SKM-1 treated with dmso at 0.1 percent for 144 hours (cell line): ENCODE measurements at regions not wholly inside any gene's neighbourhood (a gene's known extent, or its start where the extent isn't known, plus 50 kb on each side); places are given as distances from the start of the nearest gene placed in this dataset.

Experiments used
- DNase-seq: peaks from one replicate; lab custom pipeline; 2025; ENCODE audit not compliant: unreplicated experiment; lab: John Stamatoyannopoulos, UW

DNA sequence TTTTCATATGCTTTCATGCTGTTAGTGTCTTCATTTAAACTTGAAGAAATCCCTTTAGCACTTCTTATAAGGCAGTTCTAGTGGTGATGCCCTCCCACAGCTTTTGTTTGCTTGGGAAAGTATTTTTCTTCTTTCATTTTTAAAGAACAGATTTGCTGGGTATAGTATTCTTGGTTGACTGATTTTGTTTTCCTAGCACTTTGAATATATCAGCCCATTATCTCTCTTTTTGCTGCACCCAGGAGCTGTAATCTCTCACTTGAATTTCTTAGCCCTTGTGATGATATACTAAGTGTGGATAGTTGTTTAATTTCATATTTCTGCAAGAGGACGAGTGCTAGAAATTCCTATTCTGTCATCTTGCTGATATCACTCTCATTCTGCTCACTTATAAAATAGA, 283.7 kb downstream of the GPAT3 start:
- no peak for DNase-seq

DNA sequence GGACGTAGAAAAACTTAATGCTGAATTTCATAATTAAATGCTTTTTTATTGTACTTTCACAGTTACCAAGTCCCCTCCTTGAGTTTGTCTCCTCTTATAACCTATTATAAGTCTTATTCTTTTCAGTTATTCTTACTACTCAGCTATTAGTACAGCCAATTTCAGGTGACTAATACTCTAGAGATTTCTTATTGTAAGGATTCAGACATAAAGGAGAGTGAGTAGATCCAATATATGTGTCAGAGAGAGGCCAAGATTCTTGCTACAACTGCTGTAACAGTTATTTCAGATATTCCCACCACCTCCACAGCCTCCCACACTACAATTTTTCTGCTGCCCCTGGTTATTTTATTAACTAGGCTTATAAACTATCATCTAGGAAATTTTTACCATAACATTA, 274.5 kb downstream of the GPAT3 start:
- DNase-seq = no peak

DNA sequence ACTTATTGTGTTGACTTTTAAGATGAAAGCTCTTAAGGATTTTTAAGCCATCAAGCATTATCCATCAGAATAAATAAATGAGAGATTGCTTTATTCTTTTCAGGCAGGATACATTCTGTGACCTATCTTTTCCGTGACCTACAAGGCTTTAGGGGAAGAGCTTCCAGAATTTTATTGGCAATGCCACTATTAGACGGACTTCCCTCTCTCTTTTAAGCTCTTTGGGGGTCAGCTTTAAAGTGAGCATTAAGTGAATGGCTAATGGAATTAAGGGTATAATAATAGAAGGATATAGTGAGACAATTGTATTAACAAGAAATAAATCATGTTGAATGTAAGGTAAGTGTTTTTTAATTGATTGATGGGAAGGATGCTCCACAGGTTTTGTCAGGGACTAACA, 273.7 kb downstream of the GPAT3 start:
- no peak for DNase-seq

DNA sequence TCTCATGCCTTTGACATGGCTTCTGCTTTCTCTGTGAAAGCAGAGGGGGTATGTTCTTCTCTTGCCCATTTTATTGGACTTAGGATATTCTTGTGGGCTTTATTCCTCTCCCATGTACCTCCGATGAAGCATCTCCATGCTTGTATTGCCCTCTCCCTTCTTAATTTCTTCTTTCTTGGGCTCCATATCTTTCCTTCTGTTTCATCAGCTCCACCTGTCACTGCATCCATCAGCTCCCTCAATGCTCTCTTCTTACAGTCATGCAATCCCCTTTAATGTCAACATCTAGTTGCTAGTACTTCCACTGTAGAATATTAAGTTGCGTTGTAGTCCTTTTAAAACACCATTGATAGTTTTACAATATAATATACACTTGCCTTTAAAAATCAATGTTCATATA, 257.6 kb downstream of the GPAT3 start:
- no peak for DNase-seq

DNA sequence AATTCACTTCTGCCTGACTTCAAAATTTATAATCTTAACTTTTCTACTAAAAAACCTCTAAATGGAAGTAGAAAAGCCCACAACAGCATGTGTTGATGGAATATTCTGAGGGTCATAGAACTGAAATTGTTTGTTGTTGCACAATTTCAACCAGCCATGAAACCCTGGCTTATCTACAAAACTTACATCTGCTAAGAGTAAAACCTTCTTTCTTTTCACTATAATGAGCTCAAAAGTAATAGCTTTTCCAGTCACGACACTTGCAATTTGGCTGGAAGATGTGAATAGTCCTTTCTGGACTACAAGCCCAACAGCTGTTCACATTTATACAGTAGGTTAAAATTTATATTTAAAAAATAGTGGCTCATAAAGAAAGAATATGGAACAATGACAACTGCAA, 250.0 kb downstream of the GPAT3 start:
- DNase-seq = no peak

DNA sequence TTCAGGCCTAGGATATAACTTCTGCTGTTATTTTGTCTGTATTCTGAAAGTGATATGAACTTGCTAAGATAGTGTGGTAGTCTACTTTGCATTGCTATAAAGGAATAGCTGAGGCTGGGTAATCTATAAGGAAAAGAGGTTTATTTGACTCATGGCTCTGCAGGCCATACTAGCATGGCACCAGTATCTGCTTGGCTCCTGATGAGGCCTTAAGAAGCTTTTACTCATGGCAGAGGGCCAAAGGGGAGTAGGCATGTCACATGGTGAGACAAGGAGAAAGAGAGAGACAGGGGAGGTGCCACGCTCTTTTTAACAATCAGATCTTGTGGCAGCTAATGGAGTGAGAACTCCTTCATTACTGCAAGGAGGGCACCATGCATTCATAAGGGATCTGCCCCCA, 247.3 kb downstream of the GPAT3 start:
- no peak for DNase-seq

DNA sequence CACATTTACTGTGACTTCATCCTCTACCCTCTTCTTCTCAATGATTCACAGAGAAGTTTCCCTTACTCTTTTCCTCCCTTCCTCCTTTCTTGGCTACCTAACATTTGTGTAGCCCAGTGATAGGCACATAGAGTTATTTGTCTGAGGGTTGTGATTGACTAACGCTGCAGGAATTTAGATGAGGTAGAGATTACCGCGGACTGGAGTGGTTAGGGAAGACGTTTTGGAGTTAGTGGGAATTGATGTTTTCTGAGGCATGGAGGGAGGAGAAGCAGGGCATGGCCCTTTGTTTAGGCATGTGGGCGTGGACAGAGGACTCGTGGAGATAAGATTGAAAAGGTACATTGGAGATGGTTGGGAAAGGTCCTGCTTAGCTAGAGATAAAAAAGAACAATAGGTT, 246.7 kb downstream of the GPAT3 start:
- DNase-seq = no peak

DNA sequence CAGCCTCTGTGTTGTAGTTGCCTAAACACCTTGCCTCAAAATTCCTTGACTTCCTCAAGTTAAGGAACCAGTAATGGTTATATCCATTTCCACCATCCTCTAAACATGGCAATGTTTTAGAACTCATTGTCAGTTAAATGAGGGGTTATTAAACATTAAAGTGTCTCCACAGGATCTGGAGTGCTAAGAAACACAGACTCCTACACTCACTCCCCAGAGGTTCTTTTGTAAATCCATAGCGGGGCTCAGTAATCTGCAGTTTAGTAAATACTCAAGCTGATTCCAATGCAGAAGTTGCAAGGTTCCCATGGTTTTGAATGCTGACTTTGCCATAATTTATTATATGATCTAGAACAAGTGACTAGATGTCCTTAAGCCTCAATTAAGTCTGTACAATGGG, 245.5 kb downstream of the GPAT3 start:
- DNase-seq = no peak

DNA sequence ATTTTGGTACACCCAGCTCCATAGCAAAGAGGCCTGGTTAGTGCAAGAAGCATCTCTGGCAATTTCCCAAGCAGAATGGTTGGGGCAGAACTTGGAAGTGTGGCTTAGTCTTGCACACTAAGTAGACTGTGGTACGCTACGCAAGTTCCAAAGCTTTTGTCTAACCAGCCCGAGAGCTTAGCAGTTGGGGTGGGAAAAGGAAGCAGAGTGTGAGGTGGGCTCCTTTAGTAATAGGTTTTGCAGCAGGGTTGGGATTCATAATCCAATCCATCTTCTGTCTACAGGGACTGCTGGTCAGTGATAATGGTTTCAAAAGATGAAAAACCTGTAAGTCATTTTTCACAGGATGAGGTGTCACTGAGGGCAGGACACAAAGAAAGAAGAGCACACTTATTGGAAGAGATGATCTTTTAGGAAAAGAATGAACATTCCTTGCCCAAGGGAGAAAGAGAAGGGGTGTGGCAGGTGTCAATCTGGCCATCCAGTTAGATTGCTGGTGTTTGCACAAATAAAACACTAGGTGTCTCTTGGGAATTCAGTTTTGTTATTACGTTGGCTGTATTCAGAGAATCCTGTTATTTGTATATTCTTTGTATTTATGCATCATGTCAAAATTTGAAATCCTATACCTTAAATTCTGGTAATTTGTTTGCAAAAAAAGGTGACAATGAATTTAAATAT, 244.3 kb downstream of the GPAT3 start:
- no peak for DNase-seq

DNA sequence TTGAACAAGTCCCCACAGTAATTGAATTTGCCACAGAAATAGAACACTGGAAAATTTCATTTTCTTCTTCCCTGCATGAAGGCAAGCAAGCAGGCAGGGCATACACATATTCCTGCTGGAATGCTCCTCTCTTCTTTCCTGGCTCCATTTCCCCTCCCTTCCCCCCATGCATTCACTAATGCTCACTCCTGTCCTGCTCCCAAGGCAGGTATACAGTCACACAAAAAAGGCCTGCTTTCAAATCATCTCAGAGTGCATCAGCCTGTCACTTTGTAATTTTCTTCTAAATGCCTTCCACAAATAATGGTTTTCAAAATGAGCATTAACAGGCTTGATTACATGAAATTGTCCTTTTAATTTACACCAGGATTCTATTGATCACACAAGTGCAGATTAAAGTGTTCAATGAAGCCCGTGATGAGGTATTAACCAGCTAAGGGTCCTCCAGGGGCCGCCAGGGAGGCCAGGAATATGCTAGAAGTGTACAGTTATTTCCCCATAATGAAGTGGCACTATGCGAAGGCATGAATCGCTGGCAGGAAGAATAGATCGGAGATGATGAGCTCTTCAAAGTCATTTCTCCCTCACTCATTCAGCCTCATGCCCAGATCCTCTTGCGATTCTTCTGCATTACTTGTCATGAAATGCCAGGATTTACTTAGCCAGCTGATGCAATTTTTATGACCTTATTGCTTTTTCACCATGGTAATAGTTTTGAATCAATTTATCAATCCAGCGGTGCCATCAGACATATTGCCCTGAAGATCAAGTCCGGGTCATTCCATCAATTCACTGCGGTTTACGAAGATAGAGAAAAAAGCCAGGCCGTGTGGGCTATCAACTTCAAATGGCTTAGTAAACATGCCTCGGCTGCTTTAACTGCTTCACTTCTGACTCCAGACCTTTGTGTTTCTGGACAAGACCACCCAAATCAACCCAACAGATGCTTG, 243.5 kb downstream of the GPAT3 start:
- DNase-seq = no peak

DNA sequence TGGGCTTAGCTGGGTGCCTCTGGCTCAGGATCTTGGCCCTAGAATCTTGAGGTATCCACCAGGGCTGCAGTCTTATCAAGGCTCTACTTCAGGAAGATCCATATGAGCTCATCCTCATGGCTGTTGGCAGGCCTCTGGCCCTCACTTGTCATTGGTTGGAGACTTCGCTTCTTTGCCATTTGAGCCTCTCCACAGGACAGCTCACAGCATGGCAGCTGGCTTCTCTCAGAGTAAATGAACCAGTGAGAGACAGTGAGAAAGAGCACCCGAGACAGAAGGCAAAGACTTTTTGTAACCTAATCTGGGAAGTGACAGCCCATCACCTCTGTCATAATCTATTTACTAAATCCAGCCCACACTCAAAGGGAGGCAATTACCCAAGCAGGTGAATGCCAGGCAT, 236.8 kb downstream of the GPAT3 start:
- DNase-seq = no peak

DNA sequence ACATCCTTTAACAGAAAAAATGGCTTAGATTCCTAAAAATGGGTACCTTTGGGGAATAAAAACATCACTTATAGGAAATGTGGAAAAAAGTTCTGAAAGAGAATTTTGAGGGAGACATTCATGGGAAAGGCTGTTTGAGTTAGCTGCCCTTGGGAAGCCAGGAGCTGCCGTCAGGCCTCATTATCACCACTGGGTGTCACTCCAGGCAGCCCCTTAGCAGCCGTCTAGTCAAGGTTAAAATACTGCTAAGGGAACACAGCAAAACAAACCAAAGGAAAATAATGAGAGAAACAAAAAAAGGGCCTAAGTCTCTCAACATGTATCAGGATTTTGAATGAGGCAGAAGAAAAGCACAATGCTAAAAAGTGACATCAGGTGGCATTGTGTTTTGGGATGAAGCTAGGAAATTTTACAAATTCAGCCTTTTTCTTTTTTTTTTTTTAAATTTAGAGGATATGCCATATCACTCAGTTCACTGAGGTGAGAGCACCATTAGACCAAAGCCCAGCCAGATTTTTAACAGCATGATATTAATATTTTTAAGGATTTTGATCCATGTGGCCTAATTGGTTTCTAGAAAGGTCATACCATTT, 235.3 kb downstream of the GPAT3 start:
- DNase-seq = peak; percentile 13

DNA sequence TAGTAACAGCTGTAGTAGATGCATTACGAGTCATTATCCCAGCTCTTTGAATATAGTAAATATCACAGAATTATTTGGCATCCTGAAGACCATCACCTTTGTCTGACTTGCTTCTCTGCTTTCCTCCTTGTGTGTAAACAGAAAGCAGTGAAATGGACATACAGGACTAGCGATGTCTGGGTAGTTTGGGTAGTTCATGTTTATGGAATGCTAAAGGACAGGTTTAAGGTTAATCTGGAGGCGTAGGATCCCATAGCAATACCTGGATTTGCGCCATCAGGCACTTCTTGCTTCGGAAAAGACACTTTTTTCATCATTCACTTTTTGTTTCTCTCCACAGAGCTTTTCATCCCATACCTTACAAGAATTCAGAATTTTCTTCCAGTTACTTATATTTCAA, 232.2 kb downstream of the GPAT3 start:
- DNase-seq = no peak

DNA sequence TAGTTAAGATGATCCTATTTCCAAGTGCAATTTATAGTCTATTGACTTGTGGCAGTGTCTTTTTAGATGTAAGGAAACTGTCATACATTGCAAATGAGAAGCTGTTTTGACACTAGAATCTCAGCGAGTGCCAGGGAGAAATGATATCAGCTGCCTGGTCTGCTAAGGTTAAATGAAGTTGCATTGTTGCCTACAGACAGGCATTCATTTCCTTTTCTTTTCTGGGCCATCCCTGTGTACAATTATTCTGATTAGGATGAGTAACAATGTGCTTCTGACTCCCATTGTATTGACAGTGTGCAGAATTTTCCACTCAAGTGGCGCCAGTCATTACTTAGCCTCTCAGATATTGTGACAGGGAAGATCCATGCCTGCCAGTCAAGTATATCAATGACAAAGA, 231.2 kb downstream of the GPAT3 start:
- DNase-seq = no peak

DNA sequence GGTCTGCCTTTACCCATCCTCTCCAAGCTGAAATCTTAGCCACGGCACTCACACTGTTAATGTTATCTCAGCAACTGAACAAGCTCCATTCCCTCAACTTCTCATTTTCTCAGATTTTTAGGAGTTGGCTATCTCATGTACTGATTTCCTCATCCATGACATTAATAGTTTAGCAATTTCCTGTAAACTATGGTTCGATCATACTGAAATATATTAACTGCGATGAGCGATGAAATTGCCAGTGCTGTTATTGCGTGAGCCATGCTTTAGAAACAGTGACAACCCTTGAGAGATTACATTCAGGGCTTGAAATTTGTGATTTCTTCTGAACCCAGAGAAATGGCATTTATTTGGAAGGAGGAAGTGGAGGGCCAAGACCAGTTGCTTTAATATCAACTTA, 223.7 kb downstream of the GPAT3 start:
- peak; percentile 2 for DNase-seq

DNA sequence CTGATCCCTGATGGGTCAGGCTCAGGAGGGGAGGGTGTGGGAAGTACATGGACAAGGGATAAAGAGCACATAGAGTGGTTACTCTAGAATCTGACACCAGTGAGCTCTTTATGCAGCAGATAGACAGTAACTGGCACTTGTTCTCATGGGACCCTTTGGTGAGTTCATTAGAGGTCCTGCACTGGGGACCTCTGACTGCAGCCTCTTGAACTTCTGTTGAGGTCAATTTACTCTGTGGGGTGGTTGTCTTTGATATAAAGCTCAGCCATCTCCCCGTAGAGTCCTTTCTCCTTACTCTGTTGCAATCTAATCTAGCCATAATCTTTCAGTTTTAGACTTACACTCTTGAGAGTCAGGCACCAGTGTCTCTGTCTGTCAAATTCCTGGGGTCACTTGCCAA, 222.4 kb downstream of the GPAT3 start:
- no peak for DNase-seq

DNA sequence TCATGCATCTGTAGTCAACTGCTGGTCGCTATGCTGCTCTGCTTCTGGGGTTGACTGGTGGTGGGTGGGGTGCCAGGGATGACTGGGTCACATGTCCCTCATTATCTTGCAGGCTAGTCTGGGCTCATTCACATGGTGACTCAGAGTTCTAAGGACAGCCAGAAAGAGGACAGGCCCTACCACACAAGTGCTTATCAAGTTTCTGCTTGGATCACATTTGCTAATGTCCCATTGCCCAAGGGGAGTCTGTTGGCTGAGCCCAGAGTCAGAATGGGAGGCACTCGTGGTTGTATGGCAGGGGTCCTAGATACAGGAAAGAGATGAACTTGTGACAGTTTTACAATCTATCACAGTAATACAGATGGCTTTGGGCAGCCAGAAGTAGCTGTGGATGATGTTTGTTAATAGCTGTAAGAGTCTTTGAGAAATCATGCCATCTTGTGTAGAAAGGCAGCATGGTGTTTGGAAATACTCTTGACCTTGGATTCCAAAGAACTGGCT, 221.3 kb downstream of the GPAT3 start:
- no peak for DNase-seq

DNA sequence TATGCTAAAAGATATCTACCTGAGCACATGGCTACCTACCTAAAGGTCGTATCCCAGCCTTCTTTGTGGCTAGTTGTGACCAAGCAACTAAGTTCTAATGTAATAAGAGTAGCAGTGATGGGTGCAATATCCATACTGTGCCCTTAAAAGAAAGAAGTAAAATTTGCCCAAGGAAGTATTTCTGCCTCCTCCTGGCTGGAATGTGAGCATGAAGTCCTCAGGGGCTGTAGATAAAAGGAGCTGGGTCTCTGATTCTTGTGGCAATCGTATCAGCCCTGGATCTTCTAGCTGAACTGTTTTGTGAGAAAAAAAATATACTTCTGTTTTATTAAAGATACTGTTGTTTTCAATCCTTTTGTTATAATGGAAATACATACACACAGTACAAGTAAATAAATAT, 217.4 kb downstream of the GPAT3 start:
- no peak for DNase-seq

DNA sequence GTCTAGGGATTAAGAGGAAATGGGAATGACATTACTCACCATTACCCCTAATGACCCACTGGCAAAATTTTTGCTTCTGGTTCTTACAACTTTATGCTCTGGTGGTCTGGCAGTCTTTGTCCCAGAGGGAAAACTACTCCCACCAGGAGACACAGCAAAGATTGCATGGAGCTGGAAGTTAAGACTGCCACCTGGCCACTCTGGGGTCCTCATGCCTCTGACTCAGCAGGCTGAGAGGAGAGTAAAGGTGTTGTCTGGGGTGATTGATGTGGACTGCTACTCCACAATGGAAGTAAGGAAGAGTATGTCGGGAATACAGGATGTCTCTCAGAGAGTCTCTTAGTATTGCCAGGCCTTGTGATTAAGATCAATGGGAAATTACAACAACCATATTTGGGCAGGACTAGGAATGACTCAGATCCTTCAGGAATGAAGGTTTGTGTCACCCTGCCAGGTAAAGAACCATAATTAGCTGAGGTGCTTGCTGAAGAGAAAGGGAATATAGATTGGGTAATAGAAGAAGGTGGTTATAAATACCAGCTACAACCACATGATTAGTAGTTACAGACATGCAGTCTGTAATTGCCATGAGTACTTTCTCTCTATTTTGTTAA, 215.5 kb downstream of the GPAT3 start:
- no peak for DNase-seq

DNA sequence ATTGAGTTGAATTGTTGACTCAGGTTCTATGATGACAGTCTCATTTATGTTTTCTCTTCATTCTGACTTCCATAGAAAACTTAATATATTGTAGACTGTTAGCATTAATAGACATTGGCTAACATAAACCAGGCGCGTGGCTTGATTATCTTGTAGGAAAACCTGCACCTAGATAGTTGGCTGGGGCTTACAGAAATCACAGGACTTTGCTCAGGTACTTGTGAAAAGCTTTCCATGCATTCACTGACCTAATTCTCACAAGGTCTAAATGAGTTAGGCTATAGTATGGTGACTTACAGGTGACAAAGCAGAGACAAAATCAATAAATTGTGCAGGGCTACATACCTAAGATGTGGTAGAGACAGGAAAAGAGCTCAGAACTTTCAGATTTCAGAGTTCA, 212.8 kb downstream of the GPAT3 start:
- no peak for DNase-seq

DNA sequence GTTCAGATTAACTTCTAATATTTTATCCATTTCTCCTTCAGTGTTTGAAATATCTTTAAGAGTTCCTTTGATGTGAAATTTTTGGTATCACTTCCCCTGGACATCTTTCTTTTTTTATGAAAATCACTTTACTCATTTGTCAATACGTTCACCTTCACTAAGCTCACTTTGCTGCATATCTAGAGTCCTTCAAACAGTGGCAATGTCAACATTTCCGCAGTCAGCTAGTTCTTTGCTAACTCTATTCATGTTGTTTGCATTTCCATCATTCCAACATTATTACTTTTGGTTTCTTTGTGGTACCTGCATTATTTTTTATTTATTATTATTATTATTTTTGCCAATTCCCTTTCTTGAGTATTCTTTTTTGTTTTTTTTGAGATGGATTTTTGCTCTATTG, 203.0 kb downstream of the GPAT3 start:
- no peak for DNase-seq

DNA sequence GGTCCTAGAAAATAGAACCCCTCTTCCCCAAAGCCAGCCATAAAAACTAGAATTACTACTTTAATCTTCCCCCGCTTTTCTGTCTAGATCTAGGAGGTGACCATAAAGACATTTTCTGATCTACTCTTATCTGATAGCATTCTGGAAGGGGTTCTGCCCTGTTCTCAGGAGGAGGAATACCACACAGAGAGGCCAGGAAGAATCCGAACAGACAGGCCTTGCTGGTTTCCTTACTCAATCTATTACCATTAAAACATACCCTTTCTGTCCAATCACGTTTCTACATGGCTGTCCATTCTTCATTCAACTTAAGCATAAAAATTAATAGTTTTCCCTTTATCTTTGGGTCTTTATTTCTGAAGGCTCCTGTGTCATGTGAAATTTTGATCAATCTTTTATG, 198.7 kb downstream of the GPAT3 start:
- DNase-seq = no peak
